NCI-H1105 (cell line): ENCODE measurements at regions not wholly inside any gene's neighbourhood (a gene's known extent, or its start where the extent isn't known, plus 50 kb on each side); places are given as distances from the start of the nearest gene placed in this dataset.
A peak's percentile ranks its signal among the peaks of the same experiment; 100 is the strongest.

ENCODE experiments used
- DNase-seq: peaks from one replicate; lab custom pipeline; 2025; lab: John Stamatoyannopoulos, UW

DNA sequence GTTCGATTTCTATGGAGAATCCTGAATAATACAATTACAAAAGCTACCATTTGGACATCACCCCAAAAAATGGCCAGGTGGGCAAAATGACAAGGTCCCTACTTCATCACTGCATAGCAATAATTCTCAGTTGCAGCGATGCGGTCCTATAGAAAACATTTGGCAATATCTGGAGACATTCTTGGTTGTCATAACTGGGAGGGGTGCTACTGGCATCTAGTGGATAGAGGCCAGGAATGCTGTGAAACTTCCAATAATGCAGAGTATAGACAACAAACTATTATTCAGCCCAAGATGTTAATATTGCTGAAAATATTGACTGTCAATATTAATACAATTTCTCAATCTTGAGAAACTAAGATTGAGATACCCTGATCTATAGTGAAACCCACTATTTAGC, 637.8 kb upstream of the PKDCC start:
- DNase-seq, result no peak

DNA sequence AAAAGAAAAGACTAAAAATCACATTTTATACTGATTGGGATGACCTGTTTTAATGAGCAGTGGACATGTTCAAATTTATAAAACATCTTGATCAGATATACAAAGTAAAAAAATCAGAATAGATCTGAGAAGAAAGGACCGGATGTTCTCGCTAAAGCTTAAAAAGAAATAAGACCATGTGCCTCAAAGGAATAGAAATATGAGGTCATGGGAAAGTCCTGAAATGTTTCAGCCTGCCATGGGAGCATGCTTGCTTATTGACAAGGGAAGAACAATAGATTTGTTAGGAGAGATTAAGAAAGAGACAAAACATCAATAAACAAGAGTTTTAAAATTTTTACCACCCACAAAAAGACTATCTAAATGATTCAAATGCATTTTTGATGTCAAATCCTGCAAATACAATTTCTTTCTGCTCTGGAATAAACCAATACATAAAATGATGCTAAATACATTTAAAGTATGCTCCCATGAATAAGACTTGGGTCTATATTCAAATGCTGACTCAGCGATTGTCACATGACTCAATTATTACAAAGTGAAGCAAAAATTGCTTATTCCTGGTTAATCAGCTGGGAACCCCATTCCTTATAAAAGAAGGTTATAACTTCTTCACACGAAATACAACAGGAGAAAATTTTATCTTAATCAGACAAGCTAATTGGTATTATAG, 633.9 kb upstream of the PKDCC start:
- DNase-seq, result no peak

- no peak for DNase-seq
Observed at GRCh38 chr2:41414486-41415230, 633.2 kb upstream of the PKDCC start.

GRCh38 chr2:41417511-41417910, 630.3 kb upstream of the PKDCC start:
- no peak for DNase-seq

GRCh38 chr2:41420219-41420618, 627.6 kb upstream of the PKDCC start:
- no peak for DNase-seq

GRCh38 chr2:41420872-41421271, 626.9 kb upstream of the PKDCC start:
- no peak for DNase-seq

- peak; percentile 86 for DNase-seq
Observed at GRCh38 chr2:41431756-41432155, 616.1 kb upstream of the PKDCC start.

DNA sequence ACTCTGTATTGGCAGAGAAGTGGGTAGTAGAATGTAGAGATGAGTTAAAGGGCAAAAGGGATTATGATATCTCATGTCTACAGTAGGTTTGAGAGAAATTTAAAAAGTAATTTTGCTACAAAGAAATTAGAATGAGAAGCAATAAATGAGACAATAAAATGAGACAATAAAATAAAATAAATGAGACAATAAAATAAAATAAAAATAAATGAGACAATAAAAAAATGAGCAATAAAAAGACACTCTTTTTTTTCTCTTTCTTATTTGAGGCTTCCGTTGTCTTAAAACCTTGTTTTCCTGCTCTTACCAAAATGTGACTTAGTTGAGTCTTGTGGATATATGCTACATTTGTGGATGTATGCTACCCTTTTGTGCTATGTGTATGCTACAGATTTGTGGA, 615.4 kb upstream of the PKDCC start:
- DNase-seq, result no peak

- DNase-seq, result no peak
Observed at GRCh38 chr2:41434991-41435390, 612.8 kb upstream of the PKDCC start.

GRCh38 chr2:41441958-41442357, 605.9 kb upstream of the PKDCC start:
- no peak for DNase-seq

DNA sequence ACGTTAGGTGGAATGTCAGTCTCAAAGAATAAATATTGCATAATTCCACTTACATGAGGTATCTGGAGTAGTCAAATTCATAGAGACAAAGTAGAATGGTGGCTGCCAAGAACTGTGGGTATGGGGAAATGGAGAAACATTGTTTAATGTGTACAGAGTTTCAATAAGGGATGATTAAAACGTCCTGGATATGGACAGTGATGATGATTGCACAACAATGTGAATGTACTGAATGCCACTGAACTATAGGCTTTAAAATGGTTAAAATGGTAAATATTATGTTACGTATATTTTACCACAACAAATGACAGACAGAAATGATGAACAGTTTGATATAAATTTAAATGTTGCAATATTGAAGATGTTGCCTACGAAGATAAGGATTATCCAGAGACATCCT, 602.0 kb upstream of the PKDCC start:
- no peak for DNase-seq

- DNase-seq, result no peak
Observed at GRCh38 chr2:41446266-41446665, 601.6 kb upstream of the PKDCC start.

- DNase-seq, result no peak
Observed at GRCh38 chr2:41448221-41448620, 599.6 kb upstream of the PKDCC start.

- DNase-seq, result no peak
Observed at GRCh38 chr2:41457026-41457425, 590.8 kb upstream of the PKDCC start.

- no peak for DNase-seq
Observed at GRCh38 chr2:41460661-41461060, 587.2 kb upstream of the PKDCC start.

DNA sequence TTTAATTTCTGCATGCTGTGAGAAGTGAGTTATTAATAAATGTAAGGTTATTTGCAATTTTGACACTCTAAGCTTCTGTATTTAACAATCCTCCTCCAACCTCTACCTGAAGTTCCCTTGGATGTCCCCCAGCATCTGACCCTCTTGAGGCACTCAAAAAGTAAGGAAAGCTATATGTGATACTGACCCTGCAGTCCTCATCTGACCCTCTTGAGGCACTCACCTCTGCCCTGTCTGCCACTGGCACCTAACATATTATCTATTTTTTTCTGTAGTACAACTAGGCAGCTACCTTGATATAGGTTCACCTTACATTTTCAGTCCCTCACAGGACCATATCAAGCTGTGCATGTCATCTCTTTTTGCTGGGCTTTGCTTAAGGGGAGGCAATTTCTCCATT, 583.4 kb upstream of the PKDCC start:
- no peak for DNase-seq

GRCh38 chr2:41475959-41476358, 571.9 kb upstream of the PKDCC start:
- no peak for DNase-seq

DNA sequence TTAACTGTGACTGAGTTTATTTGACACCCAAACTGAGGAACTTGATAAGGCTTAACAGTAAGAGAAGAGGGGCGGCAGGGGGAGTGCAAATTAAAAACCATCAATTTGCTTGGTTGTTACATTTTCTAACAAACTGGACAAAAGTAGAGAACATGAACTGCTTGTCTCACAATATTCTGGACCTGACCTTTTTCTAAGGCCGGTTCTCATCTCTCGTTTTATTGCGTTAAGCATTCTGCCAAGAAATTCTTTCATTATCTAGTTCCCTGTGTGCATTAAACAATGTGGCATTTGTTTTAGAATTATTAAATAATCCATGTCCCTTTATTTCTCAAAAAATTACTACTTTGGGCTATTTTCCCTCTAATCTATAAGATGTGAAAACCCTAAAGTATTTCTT, 565.2 kb upstream of the PKDCC start:
- no peak for DNase-seq

- no peak for DNase-seq
Observed at GRCh38 chr2:41483226-41483625, 564.6 kb upstream of the PKDCC start.

DNA sequence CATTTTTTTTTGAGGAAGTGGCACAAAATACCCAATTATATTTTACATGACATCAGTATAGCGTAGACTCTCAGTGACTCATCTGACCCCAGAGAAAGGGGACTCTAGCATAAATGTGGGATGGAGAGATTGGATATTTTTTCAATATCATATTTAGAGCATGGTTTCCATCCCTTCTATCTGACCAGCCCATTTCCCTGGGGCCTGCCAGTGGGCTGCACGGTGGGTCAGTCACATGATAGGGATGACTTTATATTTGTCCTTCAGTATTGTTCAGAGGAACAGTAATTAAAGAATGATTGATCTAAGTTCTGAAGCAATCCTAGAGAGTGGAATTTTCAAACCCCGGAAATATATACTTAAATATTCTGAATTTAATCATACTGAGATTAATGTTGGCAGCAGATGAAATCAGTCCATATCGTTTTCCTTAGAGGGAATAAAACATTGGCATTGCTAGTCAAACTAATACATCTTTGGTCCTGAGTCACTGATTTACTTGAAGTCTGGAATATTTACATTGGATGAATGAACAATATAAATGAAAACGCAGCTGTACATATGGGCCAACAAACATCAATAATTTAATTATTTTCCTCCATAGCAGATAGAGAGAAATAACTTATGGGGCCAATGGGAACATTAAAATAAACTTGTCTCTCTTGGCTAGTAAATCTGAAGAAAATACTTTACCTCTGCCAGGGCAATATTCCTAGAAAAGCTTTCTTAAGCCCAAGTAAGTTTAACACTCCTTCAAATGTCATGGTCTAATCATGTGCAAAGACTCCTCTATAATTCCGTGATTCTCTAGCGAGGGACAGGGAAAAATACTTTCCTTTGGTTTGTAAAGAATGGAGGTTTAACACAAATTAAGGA, 563.6 kb upstream of the PKDCC start:
- no peak for DNase-seq

DNA sequence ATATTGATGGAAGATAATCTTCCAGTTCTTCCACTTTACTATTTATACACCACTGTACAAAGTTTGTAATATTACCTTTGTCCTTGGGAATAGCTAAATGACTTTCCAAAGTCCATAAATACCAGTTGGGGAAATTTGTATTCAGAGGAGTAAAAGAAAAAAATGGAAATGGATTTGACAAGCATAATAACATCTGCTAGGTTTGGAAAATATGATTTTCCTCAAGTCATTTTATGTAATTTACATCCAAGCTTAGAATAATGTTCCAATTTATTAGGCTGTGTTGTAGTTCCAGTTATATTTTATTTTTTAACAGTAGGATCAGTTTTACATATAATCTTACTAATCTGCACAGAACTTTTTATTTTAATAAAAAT, 563.0 kb upstream of the PKDCC start:
- no peak for DNase-seq

DNA sequence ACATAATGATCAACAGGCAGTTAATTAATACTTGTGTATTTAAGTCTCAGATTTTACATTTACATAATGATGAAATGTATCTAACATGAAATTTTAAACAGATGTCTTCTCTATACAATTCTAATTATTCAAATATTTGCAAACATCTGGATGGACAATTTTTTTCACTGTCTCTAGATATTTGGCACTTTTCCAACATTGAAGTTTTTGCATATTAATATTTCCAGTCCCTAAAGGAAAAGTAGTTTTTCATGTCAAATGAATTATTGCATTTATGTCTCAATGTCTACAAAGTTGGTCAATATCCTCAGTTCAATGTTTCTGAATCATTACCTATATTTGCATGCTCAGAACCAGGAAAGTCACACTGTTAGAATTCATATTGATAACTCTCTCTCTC, 560.9 kb upstream of the PKDCC start:
- DNase-seq, result no peak

DNA sequence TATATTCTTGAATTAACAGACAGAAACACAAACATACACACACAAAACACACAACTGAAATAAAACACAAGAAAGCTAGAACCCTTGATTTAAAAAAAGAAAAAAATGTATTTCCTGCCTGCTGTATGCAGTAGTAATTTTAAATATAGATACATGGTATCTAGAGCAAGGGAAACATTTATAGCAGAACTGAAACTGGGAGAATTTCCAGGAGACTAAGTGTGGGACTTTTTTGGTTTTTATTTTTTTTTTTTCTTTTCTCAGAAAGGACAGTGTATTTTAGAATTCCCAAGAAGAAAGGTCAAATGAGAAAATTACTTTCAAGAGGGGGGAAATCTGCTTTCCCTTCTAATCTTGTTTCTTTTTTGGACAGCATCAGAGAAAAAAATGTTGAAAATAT, 558.9 kb upstream of the PKDCC start:
- no peak for DNase-seq
